ENCODE measurements at regions not wholly inside any gene's neighbourhood (a gene's known extent, or its start where the extent isn't known, plus 50 kb on each side); places are given as distances from the start of the nearest gene placed in this dataset.
A peak's percentile ranks its signal among the peaks of the same experiment; 100 is the strongest.
"Not testable (repeated sequence)": the region's sequence is repeated elsewhere in the genome, so short reads cannot be mapped to it uniquely, and the experiment has no call there.

- not testable (repeated sequence) for H3K36me3 ChIP-seq
Measured at GRCh38 chr10:95137990-95138625, 55.9 kb upstream of the ACSM6 start.

GRCh38 chr10:95134490-95134889 lies 59.5 kb upstream of the ACSM6 start:
- Histone ChIP-seq H3K9me3 (ENCODE audit: severe bottlenecking) (peaks cover 3% of the 10 kb centered on the region), H3K4me3 (ENCODE audit: low read depth, low read length) (no peak overlapping the region)
- TF ChIP-seq, protein P1, sequence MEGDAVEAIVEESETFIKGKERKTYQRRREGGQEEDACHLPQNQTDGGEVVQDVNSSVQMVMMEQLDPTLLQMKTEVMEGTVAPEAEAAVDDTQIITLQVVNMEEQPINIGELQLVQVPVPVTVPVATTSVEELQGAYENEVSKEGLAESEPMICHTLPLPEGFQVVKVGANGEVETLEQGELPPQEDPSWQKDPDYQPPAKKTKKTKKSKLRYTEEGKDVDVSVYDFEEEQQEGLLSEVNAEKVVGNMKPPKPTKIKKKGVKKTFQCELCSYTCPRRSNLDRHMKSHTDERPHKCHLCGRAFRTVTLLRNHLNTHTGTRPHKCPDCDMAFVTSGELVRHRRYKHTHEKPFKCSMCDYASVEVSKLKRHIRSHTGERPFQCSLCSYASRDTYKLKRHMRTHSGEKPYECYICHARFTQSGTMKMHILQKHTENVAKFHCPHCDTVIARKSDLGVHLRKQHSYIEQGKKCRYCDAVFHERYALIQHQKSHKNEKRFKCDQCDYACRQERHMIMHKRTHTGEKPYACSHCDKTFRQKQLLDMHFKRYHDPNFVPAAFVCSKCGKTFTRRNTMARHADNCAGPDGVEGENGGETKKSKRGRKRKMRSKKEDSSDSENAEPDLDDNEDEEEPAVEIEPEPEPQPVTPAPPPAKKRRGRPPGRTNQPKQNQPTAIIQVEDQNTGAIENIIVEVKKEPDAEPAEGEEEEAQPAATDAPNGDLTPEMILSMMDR (IDR thresholded peaks at IDR 0.05; ENCODE audit: low read depth, low read length), result no peak

More at GRCh38 chr10:95137990-95138625, 55.9 kb upstream of the ACSM6 start:
- H3K9me3 ChIP-seq (ENCODE audit: severe bottlenecking); H3K27me3 ChIP-seq (ENCODE audit: insufficient read depth, low read depth, severe bottlenecking); H3K4me3 ChIP-seq (ENCODE audit: low read depth, low read length); H3K27ac ChIP-seq; DNase-seq: not testable (repeated sequence)

DNA sequence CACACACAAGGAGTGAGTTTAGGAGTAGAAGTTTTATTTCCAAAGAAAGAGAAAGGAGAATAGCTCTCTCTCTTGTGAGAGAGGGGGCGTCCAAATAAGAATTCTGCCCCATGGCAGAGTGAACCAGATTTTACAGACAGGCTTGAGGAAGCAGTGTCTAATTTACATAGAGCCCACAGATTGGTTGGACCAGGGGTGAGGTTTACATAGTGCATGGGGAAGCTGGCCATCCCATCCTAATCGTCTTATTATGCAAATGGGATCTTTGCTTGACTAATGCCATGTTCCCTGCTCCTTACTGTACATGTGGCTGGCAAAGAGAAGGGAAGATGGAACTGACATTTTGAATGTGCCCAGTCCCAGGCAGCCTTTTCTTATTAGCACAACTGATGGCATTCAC lies 60.0 kb upstream of the ACSM6 start:
- DNase-seq, result peak; percentile 10
- Histone ChIP-seq H3K9me3 (ENCODE audit: severe bottlenecking) (peaks cover 3% of the 10 kb centered on the region), H3K36me3 (no peaks in the 10 kb centered on the region), H3K4me3 (ENCODE audit: low read depth, low read length) (no peak overlapping the region), H3K27ac (no peak overlapping the region), H3K27me3 (ENCODE audit: insufficient read depth, low read depth, severe bottlenecking) (no peaks in the 10 kb centered on the region)
- TF ChIP-seq, protein P1 (IDR thresholded peaks at IDR 0.05; ENCODE audit: low read depth, low read length), result no peak

More at GRCh38 chr10:95134490-95134889, 59.5 kb upstream of the ACSM6 start:
- H3K27me3 ChIP-seq (ENCODE audit: insufficient read depth, low read depth, severe bottlenecking), result no peaks in the 10 kb centered on the region
- H3K36me3 ChIP-seq, result no peaks in the 10 kb centered on the region
- no peak overlapping the region for H3K27ac ChIP-seq
- DNase-seq, result no peak

DNA sequence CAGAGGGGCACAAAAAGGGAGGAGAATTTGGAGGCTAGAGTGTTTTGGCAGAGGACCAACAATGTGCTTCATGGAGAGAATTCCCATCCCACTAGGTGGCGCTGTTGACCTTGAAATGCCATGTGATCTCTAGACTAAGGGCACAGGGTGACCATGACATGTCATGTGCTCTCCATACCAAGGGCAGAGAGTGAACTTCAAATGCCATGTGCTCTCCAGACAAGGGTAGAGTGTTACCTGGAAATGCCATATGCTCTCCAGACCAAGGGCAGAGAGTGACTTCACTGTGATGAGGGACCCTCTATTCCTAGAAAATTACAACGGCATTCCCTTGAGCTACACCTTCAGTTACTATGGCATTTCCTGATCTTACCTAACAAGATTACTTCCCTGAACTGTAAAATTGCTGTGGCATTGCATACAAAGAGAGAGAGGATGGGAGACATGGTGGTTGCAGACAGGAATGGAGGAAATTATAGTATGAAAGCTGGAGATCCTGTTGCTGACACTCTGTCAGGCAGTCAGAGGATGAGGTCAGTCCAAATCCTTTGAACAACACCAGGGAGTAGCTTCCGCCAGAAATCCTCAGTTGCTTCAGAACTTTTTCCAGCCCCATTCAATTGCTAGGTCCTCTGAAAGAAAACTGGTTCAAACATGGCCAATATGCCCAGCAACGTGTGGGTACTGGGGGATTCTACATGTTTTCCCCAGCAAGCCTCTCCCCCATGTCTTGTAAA lies 60.9 kb upstream of the ACSM6 start:
- no peaks in the 10 kb centered on the region for H3K27me3 ChIP-seq (ENCODE audit: insufficient read depth, low read depth, severe bottlenecking)
- peak; percentile 83 for DNase-seq
- H3K4me3 ChIP-seq (ENCODE audit: low read depth, low read length), result no peak overlapping the region
- H3K9me3 ChIP-seq (ENCODE audit: severe bottlenecking), result peaks cover 3% of the 10 kb centered on the region
- TF ChIP-seq, protein P1 (IDR thresholded peaks at IDR 0.05; ENCODE audit: low read depth, low read length), result peak; percentile 90
- no peaks in the 10 kb centered on the region for H3K36me3 ChIP-seq
- no peak overlapping the region for H3K27ac ChIP-seq

GRCh38 chr10:95130429-95130828 lies 61.1 kb upstream of the CYP2C8 start:
- H3K9me3 ChIP-seq (ENCODE audit: severe bottlenecking), result not testable (repeated sequence)

DNA sequence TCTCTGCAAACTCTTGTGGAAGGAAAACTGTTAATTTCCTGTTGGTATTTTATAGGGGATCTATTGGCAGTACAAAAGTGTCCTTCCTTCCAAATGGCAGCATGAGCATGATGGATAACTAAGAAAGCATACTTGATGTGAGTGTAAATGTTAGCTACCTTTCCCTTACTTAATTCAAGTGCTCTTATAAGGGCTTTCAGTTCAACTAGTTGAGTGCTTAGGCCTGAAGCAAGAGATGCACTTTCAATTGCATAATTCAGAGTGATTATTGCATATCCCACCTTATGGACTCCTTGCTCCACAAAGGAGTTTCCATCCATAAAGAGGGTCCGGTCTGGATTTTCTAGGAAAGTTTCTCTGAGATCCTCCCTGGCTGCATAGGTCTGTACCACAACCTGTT lies 56.3 kb upstream of the CYP2C8 start:
- peaks cover 3% of the 10 kb centered on the region for H3K9me3 ChIP-seq (ENCODE audit: severe bottlenecking)
- TF ChIP-seq, protein P1 (IDR thresholded peaks at IDR 0.05; ENCODE audit: low read depth, low read length), result no peak
- no peaks in the 10 kb centered on the region for H3K36me3 ChIP-seq
- no peaks in the 10 kb centered on the region for H3K27me3 ChIP-seq (ENCODE audit: insufficient read depth, low read depth, severe bottlenecking)
- H3K4me3 ChIP-seq (ENCODE audit: low read depth, low read length), result no peak overlapping the region
- H3K27ac ChIP-seq, result no peak overlapping the region
- no peak for DNase-seq

More at GRCh38 chr10:95130429-95130828, 61.1 kb upstream of the CYP2C8 start:
- not testable (repeated sequence) for H3K4me3 ChIP-seq (ENCODE audit: low read depth, low read length); H3K36me3 ChIP-seq; H3K27me3 ChIP-seq (ENCODE audit: insufficient read depth, low read depth, severe bottlenecking); H3K27ac ChIP-seq; DNase-seq
